ENCODE measurements at regions not wholly inside any gene's neighbourhood (a gene's known extent, or its start where the extent isn't known, plus 50 kb on each side); places are given as distances from the start of the nearest gene placed in this dataset.

GRCh38 chr5:166245556-166245955 lies 2045.9 kb upstream of the WWC1 start:
- intact Hi-C loops (cut with DNase I): no loop called here
- no peaks in the 10 kb centered on the region for H3K9me3 ChIP-seq
- no peak for DNase-seq
- 79 to 82% methylated on average over 2 of the region's 2 CpGs for WGBS, 2 donors
- H3K27me3 ChIP-seq: no peaks in the 10 kb centered on the region
- TF ChIP-seq POLR2A (IDR thresholded peaks at IDR 0.05): no peak
- TF ChIP-seq CTCF (IDR thresholded peaks at IDR 0.05): no peak
- no peaks in the 10 kb centered on the region for H3K4me1 ChIP-seq
- H3K27ac ChIP-seq: no peak overlapping the region
- H3K4me3 ChIP-seq (replicated peaks in 1 of 3): no peak overlapping the region
- H3K36me3 ChIP-seq: no peaks in the 10 kb centered on the region

GRCh38 chr5:166251786-166252185 lies 2039.7 kb upstream of the WWC1 start:
- intact Hi-C loops (cut with DNase I): no loop called here
- Histone ChIP-seq H3K36me3 (no peaks in the 10 kb centered on the region), H3K4me3 (replicated peaks in 1 of 3) (no peak overlapping the region), H3K4me1 (no peaks in the 10 kb centered on the region), H3K27me3 (no peaks in the 10 kb centered on the region), H3K27ac (no peak overlapping the region), H3K9me3 (no peaks in the 10 kb centered on the region)
- no peak for TF ChIP-seq POLR2A (IDR thresholded peaks at IDR 0.05)
- no peak for TF ChIP-seq CTCF (IDR thresholded peaks at IDR 0.05)
- no peak for DNase-seq
- 88 to 93% methylated on average over 4 of the region's 4 CpGs for WGBS, 2 donors

GRCh38 chr5:166257661-166258060 lies 2033.8 kb upstream of the WWC1 start:
- intact Hi-C loops (cut with DNase I): no loop called here
- TF ChIP-seq POLR2A (IDR thresholded peaks at IDR 0.05) (no peak), CTCF (IDR thresholded peaks at IDR 0.05) (no peak)
- 85 to 94% methylated on average over 4 of the region's 4 CpGs for WGBS, 2 donors
- Histone ChIP-seq H3K4me3 (replicated peaks in 1 of 3) (no peak overlapping the region), H3K9me3 (no peaks in the 10 kb centered on the region), H3K27ac (no peak overlapping the region), H3K36me3 (no peaks in the 10 kb centered on the region), H3K27me3 (no peaks in the 10 kb centered on the region), H3K4me1 (peaks cover 0 to 2% of the 10 kb centered on the region in 2 donors)
- no peak for DNase-seq

GRCh38 chr5:166262395-166262794 lies 2029.0 kb upstream of the WWC1 start:
- DNase-seq: peak; percentile 48 to 51

GRCh38 chr5:166267907-166268306 lies 2023.5 kb upstream of the WWC1 start:
- no peaks in the 10 kb centered on the region for H3K36me3 ChIP-seq
- H3K27ac ChIP-seq: no peak overlapping the region
- intact Hi-C loops (cut with DNase I): no loop called here
- H3K9me3 ChIP-seq: no peaks in the 10 kb centered on the region
- H3K4me3 ChIP-seq (replicated peaks in 1 of 3): no peak overlapping the region
- TF ChIP-seq CTCF (IDR thresholded peaks at IDR 0.05) (no peak), POLR2A (IDR thresholded peaks at IDR 0.05) (no peak)
- no peak for DNase-seq
- 79 to 92% methylated on average over 4 of the region's 4 CpGs for WGBS, 2 donors
- no peaks in the 10 kb centered on the region for H3K27me3 ChIP-seq
- H3K4me1 ChIP-seq: peaks cover 0 to under 1% of the 10 kb centered on the region in 2 donors

More at GRCh38 chr5:166262395-166262794, 2029.0 kb upstream of the WWC1 start:
- Histone ChIP-seq H3K27me3 (no peaks in the 10 kb centered on the region), H3K4me1 (peaks cover 0 to 5% of the 10 kb centered on the region in 2 donors), H3K9me3 (no peaks in the 10 kb centered on the region), H3K4me3 (replicated peaks in 1 of 3) (no peak overlapping the region), H3K36me3 (no peaks in the 10 kb centered on the region), H3K27ac (no peak overlapping the region)
- intact Hi-C loops (cut with DNase I): no loop called here
- TF ChIP-seq CTCF (IDR thresholded peaks at IDR 0.05): no peak
- TF ChIP-seq POLR2A (IDR thresholded peaks at IDR 0.05): no peak
- 23 to 39% methylated on average over 3 of the region's 3 CpGs for WGBS, 2 donors

Data from thyroid gland (tissue), 4 donors.